ENCODE measurements at regions not wholly inside any gene's neighbourhood (a gene's known extent, or its start where the extent isn't known, plus 50 kb on each side); places are given as distances from the start of the nearest gene placed in this dataset.

- Histone ChIP-seq H3F3A (ENCODE audit: low read length, unreplicated experiment) (no peaks in the 10 kb centered on the region), H3K4me1 (ENCODE audit: insufficient read depth, low read length) (peaks cover 43% of the 10 kb centered on the region), H3K36me3 (ENCODE audit: low read depth, low read length) (no peaks in the 10 kb centered on the region), H3K27ac (ENCODE audit: low read length) (no peak overlapping the region), H4K20me1 (ENCODE audit: low read length) (no peaks in the 10 kb centered on the region), H2AFZ (ENCODE audit: low read length) (no peak overlapping the region), H3K9ac (ENCODE audit: low read length) (no peak overlapping the region), H3K9me3 (ENCODE audit: low read length) (no peaks in the 10 kb centered on the region), H3K4me2 (ENCODE audit: low read length) (no peak overlapping the region), H3K27me3 (ENCODE audit: low read length) (no peaks in the 10 kb centered on the region), H3K9me2 (replicated peaks; ENCODE audit: low read length) (no peaks in the 10 kb centered on the region), H3K79me2 (ENCODE audit: low read length) (no peaks in the 10 kb centered on the region), H3K4me3 (ENCODE audit: low read length) (no peak overlapping the region)
- ATAC-seq, result no peak
- TF ChIP-seq CTCF (conservative IDR thresholded peaks at IDR 0.05; ENCODE audit: low read depth, low read length) (no peak), EZH2phosphoT487 (IDR thresholded peaks at IDR 0.05; ENCODE audit: borderline replicate concordance, low read length) (no peak)
- ChIA-PET CTCF (no interaction called here), POLR2A (ENCODE audit: unreplicated experiment) (no interaction called here)
- BruUV-seq (replicated peaks), result no TSS peak
- no peak for DNase-seq
- intact Hi-C loops (cut with micrococcal nuclease), result no loop called here
Observed at GRCh38 chr10:3400348-3400747, 227.8 kb upstream of the PITRM1 start.

- Histone ChIP-seq H4K20me1 (ENCODE audit: low read length) (no peaks in the 10 kb centered on the region), H3F3A (ENCODE audit: low read length, unreplicated experiment) (no peaks in the 10 kb centered on the region), H3K9me3 (ENCODE audit: low read length) (no peaks in the 10 kb centered on the region), H3K4me2 (ENCODE audit: low read length) (peak overlapping the region; percentile 22; the same call in 1 of the 2 replicates), H3K79me2 (ENCODE audit: low read length) (no peaks in the 10 kb centered on the region), H3K4me3 (ENCODE audit: low read length) (no peak overlapping the region), H3K27ac (ENCODE audit: low read length) (0 out of 2 replicates have a peak overlapping the region, but pooled peaks have one; percentile 20), H3K9me2 (replicated peaks; ENCODE audit: low read length) (no peaks in the 10 kb centered on the region), H2AFZ (ENCODE audit: low read length) (no peak overlapping the region), H3K4me1 (ENCODE audit: insufficient read depth, low read length) (peaks cover 45% of the 10 kb centered on the region), H3K27me3 (ENCODE audit: low read length) (no peaks in the 10 kb centered on the region), H3K9ac (ENCODE audit: low read length) (no peak overlapping the region), H3K36me3 (ENCODE audit: low read depth, low read length) (no peaks in the 10 kb centered on the region)
- DNase-seq, result peak; percentile 29
- no peak for ATAC-seq
- intact Hi-C loops (cut with micrococcal nuclease), result no loop called here
- ChIA-PET CTCF (no interaction called here), POLR2A (ENCODE audit: unreplicated experiment) (no interaction called here)
- no TSS peak for BruUV-seq (replicated peaks)
- TF ChIP-seq CTCF (conservative IDR thresholded peaks at IDR 0.05; ENCODE audit: low read depth, low read length) (no peak), EZH2 (IDR thresholded peaks at IDR 0.05; ENCODE audit: low read length, unreplicated experiment) (no peak), EZH2phosphoT487 (IDR thresholded peaks at IDR 0.05; ENCODE audit: borderline replicate concordance, low read length) (no peak)
Observed at GRCh38 chr10:3399756-3400155, 227.2 kb upstream of the PITRM1 start.

- Histone ChIP-seq H3K4me1 (ENCODE audit: insufficient read depth, low read length) (peaks cover 45% of the 10 kb centered on the region), H3F3A (ENCODE audit: low read length, unreplicated experiment) (no peaks in the 10 kb centered on the region), H3K27ac (ENCODE audit: low read length) (no peak overlapping the region), H4K20me1 (ENCODE audit: low read length) (no peaks in the 10 kb centered on the region), H3K4me3 (ENCODE audit: low read length) (no peak overlapping the region), H2AFZ (ENCODE audit: low read length) (no peak overlapping the region), H3K79me2 (ENCODE audit: low read length) (no peaks in the 10 kb centered on the region), H3K4me2 (ENCODE audit: low read length) (peak overlapping the region; percentile 22; the same call in 1 of the 2 replicates), H3K9ac (ENCODE audit: low read length) (no peak overlapping the region), H3K9me2 (replicated peaks; ENCODE audit: low read length) (no peaks in the 10 kb centered on the region), H3K9me3 (ENCODE audit: low read length) (no peaks in the 10 kb centered on the region), H3K27me3 (ENCODE audit: low read length) (no peaks in the 10 kb centered on the region), H3K36me3 (ENCODE audit: low read depth, low read length) (no peaks in the 10 kb centered on the region)
- TF ChIP-seq EZH2 (IDR thresholded peaks at IDR 0.05; ENCODE audit: low read length, unreplicated experiment), result no peak
- TF ChIP-seq EZH2phosphoT487 (IDR thresholded peaks at IDR 0.05; ENCODE audit: borderline replicate concordance, low read length), result no peak
- TF ChIP-seq CTCF (conservative IDR thresholded peaks at IDR 0.05; ENCODE audit: low read depth, low read length), result no peak
- intact Hi-C loops (cut with micrococcal nuclease), result no loop called here
- no TSS peak for BruUV-seq (replicated peaks)
- ChIA-PET CTCF (no interaction called here), POLR2A (ENCODE audit: unreplicated experiment) (no interaction called here)
- DNase-seq, result peak; percentile 70
- ATAC-seq, result peak; percentile 76
Observed at GRCh38 chr10:3398825-3399646, 226.5 kb upstream of the PITRM1 start.

Measured in PC-3 (cell line).